K562 (cell line): ENCODE measurements at regions not wholly inside any gene's neighbourhood (a gene's known extent, or its start where the extent isn't known, plus 50 kb on each side); places are given as distances from the start of the nearest gene placed in this dataset.

Experiments
- ATAC-seq: fragments of 200-7000 bp; cut with Tn5 transposase; 3 replicates; pipeline ENCODE4 v1.9.1; 2020; ENCODE audit warnings: moderate library complexity
- BruUV-seq: library from RNA; stranded (reverse); fragments of 400-500 nt; replicated peaks from 2 replicates; lab custom pipeline; 2021; lab: Mats Ljungman, UMichigan
- CTCF ChIA-PET: fragments of 300-600 bp; formaldehyde crosslinking; extraction: SDS; loops from one replicate; lab custom pipeline; 2021; ENCODE audit warnings: low intra/inter-chr PET ratio; lab: Yijun Ruan, JAX
- POLR2A ChIA-PET: fragments of 300-600, 350-650 bp; sonication (Branson Sonifier 250); formaldehyde crosslinking; extraction: SDS; loops from one replicate; lab custom pipeline; 2021; ENCODE audit warnings: antibody characterized with exemption, inconsistent platforms; lab: Yijun Ruan, JAX
- DNase-seq, 4 experiments: peaks; one replicate each; pipeline versions ENCODE4 v3.0.0 to v3.0.0-alpha.2; 2011 to 2018; ENCODE audit warnings: low spot score in 3 of 4, mixed read lengths in 3 of 4; ENCODE audit errors: extremely low read depth in 1 of 4
- FAIRE-seq: peaks from 2 replicates; lab custom pipeline; 2011; peaks lifted over from hg19 to GRCh38; lab: Jason Lieb, UNC
- H2AFZ ChIP-seq: 2 replicates; pipeline ENCODE4 v1.6.0; 2011; ENCODE audit warnings: low read depth, low read length, control low read depth, inconsistent platforms
- H3K27ac ChIP-seq: fragments of 200-600 bp; 3 replicates; pipeline ENCODE4 v1.8.0; 2011; ENCODE audit warnings: low read depth, mild to moderate bottlenecking, control low read depth, inconsistent platforms, low read length, moderate library complexity, mixed read lengths; ENCODE audit errors: extremely low read depth
- H3K27me3 ChIP-seq, 2 experiments: fragments of 300-600 bp in 1 of 2; 2 replicates in 1 of 2; 3 replicates in 1 of 2; pipeline versions ENCODE4 v1.6.0 to v1.8.0; 2011; ENCODE audit warnings: inconsistent platforms in 2 of 2, low read length in 2 of 2, mild to moderate bottlenecking in 1 of 2, mixed read lengths in 1 of 2, moderate library complexity in 1 of 2; ENCODE audit not compliant: control insufficient read depth in 2 of 2, insufficient read depth in 2 of 2
- H3K36me3 ChIP-seq: fragments of 300-600 bp; 3 replicates; pipeline ENCODE4 v1.8.0; 2011; ENCODE audit warnings: mild to moderate bottlenecking, low read length, inconsistent platforms; ENCODE audit not compliant: control insufficient read depth, insufficient read depth
- H3K4me1 ChIP-seq, 2 experiments: fragments of 200-600 bp in 1 of 2; replicated peaks in 1 of 2; 2 replicates in 1 of 2; 3 replicates in 1 of 2; pipeline versions ENCODE4 v1.5.1 to v1.8.0; 2011; ENCODE audit warnings: inconsistent platforms in 2 of 2, low read length in 2 of 2, mild to moderate bottlenecking in 1 of 2, mixed read lengths in 1 of 2, moderate library complexity in 1 of 2; ENCODE audit not compliant: control insufficient read depth in 2 of 2, insufficient read depth in 2 of 2
- H3K4me2 ChIP-seq: 2 replicates; pipeline ENCODE4 v1.6.1; 2011; ENCODE audit warnings: low read length, control low read depth, inconsistent platforms, mixed read lengths; ENCODE audit not compliant: insufficient read depth
- H3K4me3 ChIP-seq: fragments of 200-600 bp; sonication (generic), shearing (Covaris generic); 2 replicates; pipeline ENCODE4 v1.5.1; 2016; ENCODE audit warnings: control low read depth, inconsistent platforms
- H3K79me2 ChIP-seq: fragments of 200-600 bp; 3 replicates; pipeline ENCODE4 v1.8.0; 2011; ENCODE audit warnings: low read length, inconsistent platforms; ENCODE audit not compliant: control insufficient read depth, insufficient read depth
- H3K9ac ChIP-seq, 2 experiments: 2 replicates each; pipeline versions ENCODE4 v1.6.0 to v1.6.1; 2011; ENCODE audit warnings: low read depth in 2 of 2, low read length in 2 of 2, control low read depth in 1 of 2, inconsistent platforms in 1 of 2, mild to moderate bottlenecking in 1 of 2, mixed read lengths in 1 of 2; ENCODE audit not compliant: insufficient read depth in 1 of 2
- H3K9me1 ChIP-seq: one replicate; pipeline ENCODE4 v1.6.0; 2011; ENCODE audit warnings: inconsistent platforms, mild to moderate bottlenecking, low read length, moderate library complexity; ENCODE audit not compliant: control insufficient read depth, insufficient read depth
- H3K9me3 ChIP-seq: replicated peaks from 2 replicates; pipeline ENCODE4 v1.5.1; 2011; ENCODE audit warnings: low read depth, low read length, inconsistent platforms; ENCODE audit not compliant: control insufficient read depth, insufficient read depth
- H4K20me1 ChIP-seq: replicated peaks from 2 replicates; pipeline ENCODE4 v1.6.1; 2011; ENCODE audit warnings: low read length, inconsistent platforms, mixed read lengths; ENCODE audit not compliant: control insufficient read depth, insufficient read depth
- ATF2 ChIP-seq: sonication (generic); formaldehyde crosslinking; IDR thresholded peaks from 2 replicates; pipeline ENCODE4 v1.8.1; 2022; ENCODE audit warnings: missing genetic modification reagents
- BCOR ChIP-seq: fragments of 450-650 bp; IDR thresholded peaks from 2 replicates; pipeline ENCODE4 v1.6.1; 2016
- CSDE1 ChIP-seq, 2 experiments: fragments of 450-650 bp; IDR thresholded peaks; 2 replicates each; pipeline ENCODE4 v1.6.1; 2016; ENCODE audit warnings: mild to moderate bottlenecking in 1 of 2
- CTCFL ChIP-seq: IDR thresholded peaks from 2 replicates; pipeline ENCODE4 v1.6.1; 2011; ENCODE audit warnings: borderline replicate concordance, low read depth, mild to moderate bottlenecking, moderate library complexity, low read length; ENCODE audit not compliant: insufficient read depth, poor library complexity, severe bottlenecking
- FOXO4 ChIP-seq: fragments of 450-650 bp; formaldehyde crosslinking; IDR thresholded peaks from 2 replicates; pipeline ENCODE4 v1.4.0; 2020; ENCODE audit warnings: mild to moderate bottlenecking, moderate library complexity
- HMGXB4 ChIP-seq: sonication (generic); formaldehyde crosslinking; IDR thresholded peaks from 2 replicates; pipeline ENCODE4 v1.8.1; 2023; ENCODE audit warnings: mild to moderate bottlenecking, missing genetic modification reagents
- JUND ChIP-seq, 2 experiments: IDR thresholded peaks; 2 replicates in 1 of 2; 3 replicates in 1 of 2; pipeline ENCODE4 v1.6.1; 2011; ENCODE audit warnings: borderline replicate concordance in 2 of 2, low read depth in 2 of 2, low read length in 2 of 2, improper control_type of control experiment in 1 of 2, missing biosample characterization in 1 of 2, missing genetic modification characterization in 1 of 2, missing genetic modification reagents in 1 of 2
- NCOA1 ChIP-seq: fragments of 450-650 bp; IDR thresholded peaks from 2 replicates; pipeline ENCODE4 v1.6.1; 2016; ENCODE audit warnings: low read depth
- PHB2 ChIP-seq: fragments of 450-650 bp; IDR thresholded peaks from 2 replicates; pipeline ENCODE4 v1.6.1; 2017; ENCODE audit warnings: low read depth
- POLR2AphosphoS2 ChIP-seq: IDR thresholded peaks from 2 replicates; pipeline ENCODE4 v1.6.1; 2012; ENCODE audit warnings: low read length, improper control_type of control experiment
- POLR2H ChIP-seq: IDR thresholded peaks from 2 replicates; pipeline ENCODE4 v1.6.1; 2016; ENCODE audit warnings: missing genetic modification characterization, low read depth, mild to moderate bottlenecking, control low read depth, missing compliant biosample characterization, moderate library complexity
- SREBF1 ChIP-seq: fragments of 150-350 bp; IDR thresholded peaks from 2 replicates; pipeline ENCODE4 v1.6.1; 2014; ENCODE audit warnings: antibody characterized with exemption, low read depth, low read length, borderline replicate concordance
- TBL1XR1 ChIP-seq, 2 experiments: IDR thresholded peaks; 2 replicates each; pipeline ENCODE4 v1.6.1; 2012; ENCODE audit warnings: improper control_type of control experiment in 2 of 2, low read length in 2 of 2, mild to moderate bottlenecking in 1 of 2
- ZBED1 ChIP-seq: IDR thresholded peaks from 2 replicates; pipeline ENCODE4 v1.6.1; 2014
- ZC3H11A ChIP-seq: IDR thresholded peaks from 2 replicates; pipeline ENCODE4 v1.6.1; 2012; ENCODE audit warnings: low read depth, low read length, improper control_type of control experiment
- ZFP30 ChIP-seq: fragments of 250-450 bp; sonication (Bioruptor Pico); IDR thresholded peaks from 2 replicates; pipeline ENCODE4 v1.8.0; 2022; ENCODE audit warnings: moderate library complexity, mild to moderate bottlenecking, inconsistent platforms, borderline replicate concordance
- ZNF3 ChIP-seq: fragments of 250-450 bp; sonication (Bioruptor Pico); IDR thresholded peaks from 2 replicates; pipeline ENCODE4 v1.5.0; 2021; ENCODE audit warnings: mild to moderate bottlenecking, moderate library complexity
- ZNF699 ChIP-seq: fragments of 250-450 bp; sonication (Bioruptor Pico); IDR thresholded peaks from 2 replicates; pipeline ENCODE4 v1.8.0; 2021; ENCODE audit warnings: mild to moderate bottlenecking, moderate library complexity; ENCODE audit not compliant: insufficient replicate concordance
- WGBS: fragments of 100-300 bp; shearing (Covaris generic); methylation state at CpG from one replicate; pipeline ENCODE4 v1.1.6; 2016; ENCODE audit warnings: low coverage, mixed read lengths; ENCODE audit not compliant: insufficient coverage; ENCODE audit errors: missing lambda C conversion rate; 5-methylcytosine and 5-hydroxymethylcytosine counted together
- in situ Hi-C: fragments of 300-500 bp; cut with MboI; formaldehyde crosslinking; loops from 4 replicates; pipeline ENCODE4 v1.15.0; 2018; ENCODE audit warnings: inconsistent platforms, mixed read lengths
- intact Hi-C: fragments of 100-400 bp; cut with micrococcal nuclease; formaldehyde crosslinking; loops from 2 replicates; pipeline ENCODE4 v1.14.2; 2022

DNA sequence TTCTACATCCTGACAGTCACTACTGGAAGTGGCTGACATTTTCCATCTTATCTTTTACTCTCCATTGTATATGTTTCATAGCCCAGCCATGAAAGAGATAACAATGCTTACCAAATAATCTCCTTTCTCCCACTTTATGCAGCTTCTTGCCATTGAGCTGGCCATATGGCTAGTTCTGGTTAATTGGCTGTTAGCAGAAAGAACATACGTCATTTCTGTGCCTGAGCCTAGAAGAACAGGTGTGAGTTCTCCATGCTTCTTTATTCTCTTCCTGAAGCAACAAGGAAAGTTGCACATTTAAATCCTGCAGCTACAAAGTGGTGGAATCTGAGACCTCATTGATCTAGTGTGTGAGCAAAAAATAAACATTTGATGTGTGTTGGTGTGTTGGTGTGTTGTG is 82.0 kb upstream of the FSHR start:
- ChIA-PET POLR2A (no interaction called here), CTCF (no interaction called here)
- TF ChIP-seq ATF2 = no peak
- TF ChIP-seq FOXO4 = no peak
- TF ChIP-seq ZC3H11A = no peak
- no peak for TF ChIP-seq BCOR
- TF ChIP-seq POLR2AphosphoS2 = no peak
- TF ChIP-seq ZBED1 = no peak
- TF ChIP-seq PHB2 = no peak
- TF ChIP-seq ZFP30 = no peak
- TF ChIP-seq ZNF3 (CRISPR knock-in tag) = no peak
- TF ChIP-seq CTCFL = no peak
- no peak for TF ChIP-seq POLR2H (tag)
- no peak for TF ChIP-seq SREBF1
- TF ChIP-seq CSDE1 (IDR thresholded peaks at IDR 0.05) = no peak
- no peak for TF ChIP-seq HMGXB4 (CRISPR knock-in tag)
- no peak for TF ChIP-seq ZNF699
- no peak for TF ChIP-seq NCOA1
- no peak for TF ChIP-seq JUND (IDR thresholded peaks at IDR 0.05; ENCODE audit: borderline replicate concordance, low read depth, low read length)
- no peak for TF ChIP-seq JUND (tag; IDR thresholded peaks at IDR 0.05; ENCODE audit: borderline replicate concordance, low read depth, low read length)
- TF ChIP-seq TBL1XR1 (IDR thresholded peaks at IDR 0.05; ENCODE audit: low read length in 2 of 2) = no peak
- ATAC-seq = no peak
- no peaks in the 10 kb centered on the region; the same call in 1 of the 2 replicates for H3K9me3 ChIP-seq
- H4K20me1 ChIP-seq = no peaks in the 10 kb centered on the region
- no peak for FAIRE-seq
- no peaks in the 10 kb centered on the region for H3K4me1 ChIP-seq
- no TSS peak for BruUV-seq
- 0% methylated on average over 1 of the region's 1 CpG for WGBS
- no peak overlapping the region for H3K4me3 ChIP-seq
- no peak overlapping the region for H3K4me2 ChIP-seq
- in situ Hi-C loops = no loop called here
- H3K79me2 ChIP-seq = no peaks in the 10 kb centered on the region
- intact Hi-C loops = no loop called here
- H3K27ac ChIP-seq = no peak overlapping the region
- no peak for DNase-seq
- no peak overlapping the region for H3K9ac ChIP-seq
- no peaks in the 10 kb centered on the region for H3K36me3 ChIP-seq
- no peak overlapping the region for H2AFZ ChIP-seq
- H3K9me1 ChIP-seq = no peaks in the 10 kb centered on the region
- no peaks in the 10 kb centered on the region for H3K27me3 ChIP-seq
